Ishikawa (cell line): ENCODE measurements at regions not wholly inside any gene's neighbourhood (a gene's known extent, or its start where the extent isn't known, plus 50 kb on each side); places are given as distances from the start of the nearest gene placed in this dataset.

Experiments used
- CEBPB ChIP-seq: IDR thresholded peaks from 2 replicates; pipeline ENCODE4 v1.6.1; 2012
- CREB1 ChIP-seq: IDR thresholded peaks from 2 replicates; pipeline ENCODE4 v1.6.1; 2012; ENCODE audit warnings: low read depth
- EGR1 ChIP-seq: IDR thresholded peaks from 2 replicates; pipeline ENCODE4 v1.6.1; 2012
- EP300 ChIP-seq: IDR thresholded peaks from 2 replicates; pipeline ENCODE4 v1.6.1; 2012; ENCODE audit warnings: borderline replicate concordance
- FOXM1 ChIP-seq: IDR thresholded peaks from 2 replicates; pipeline ENCODE4 v1.6.1; 2012; ENCODE audit warnings: low read depth, borderline replicate concordance
- MAX ChIP-seq: IDR thresholded peaks from 2 replicates; pipeline ENCODE4 v1.6.1; 2012
- NFIC ChIP-seq: IDR thresholded peaks from 2 replicates; pipeline ENCODE4 v1.6.1; 2012
- RAD21 ChIP-seq: IDR thresholded peaks from 2 replicates; pipeline ENCODE4 v1.6.1; 2012; ENCODE audit warnings: low read depth
- TAF1 ChIP-seq: IDR thresholded peaks from 2 replicates; pipeline ENCODE4 v1.6.1; 2012; ENCODE audit warnings: low read depth, mild to moderate bottlenecking
- TCF12 ChIP-seq: IDR thresholded peaks from 2 replicates; pipeline ENCODE4 v1.6.1; 2012; ENCODE audit warnings: low read depth
- TEAD4 ChIP-seq: IDR thresholded peaks from 2 replicates; pipeline ENCODE4 v1.6.1; 2012
- USF1 ChIP-seq: IDR thresholded peaks from 2 replicates; pipeline ENCODE4 v1.6.1; 2012
- YY1 ChIP-seq: IDR thresholded peaks from 2 replicates; pipeline ENCODE4 v1.6.1; 2012; ENCODE audit warnings: low read depth
- ZBTB7A ChIP-seq: IDR thresholded peaks from 2 replicates; pipeline ENCODE4 v1.6.1; 2012; ENCODE audit warnings: low read depth
- TF ChIP-seq, protein P1 (sequence below): IDR thresholded peaks from 2 replicates; pipeline ENCODE4 v1.6.1; 2012; ENCODE audit warnings: low read depth, mild to moderate bottlenecking

- TF ChIP-seq TEAD4 (no peak), TCF12 (no peak), CEBPB (no peak), CREB1 (no peak), NFIC (no peak), EGR1 (no peak), MAX (no peak), FOXM1 (no peak), TAF1 (no peak), YY1 (no peak), RAD21 (no peak), USF1 (no peak), EP300 (no peak), ZBTB7A (no peak)
- TF ChIP-seq, protein P1, sequence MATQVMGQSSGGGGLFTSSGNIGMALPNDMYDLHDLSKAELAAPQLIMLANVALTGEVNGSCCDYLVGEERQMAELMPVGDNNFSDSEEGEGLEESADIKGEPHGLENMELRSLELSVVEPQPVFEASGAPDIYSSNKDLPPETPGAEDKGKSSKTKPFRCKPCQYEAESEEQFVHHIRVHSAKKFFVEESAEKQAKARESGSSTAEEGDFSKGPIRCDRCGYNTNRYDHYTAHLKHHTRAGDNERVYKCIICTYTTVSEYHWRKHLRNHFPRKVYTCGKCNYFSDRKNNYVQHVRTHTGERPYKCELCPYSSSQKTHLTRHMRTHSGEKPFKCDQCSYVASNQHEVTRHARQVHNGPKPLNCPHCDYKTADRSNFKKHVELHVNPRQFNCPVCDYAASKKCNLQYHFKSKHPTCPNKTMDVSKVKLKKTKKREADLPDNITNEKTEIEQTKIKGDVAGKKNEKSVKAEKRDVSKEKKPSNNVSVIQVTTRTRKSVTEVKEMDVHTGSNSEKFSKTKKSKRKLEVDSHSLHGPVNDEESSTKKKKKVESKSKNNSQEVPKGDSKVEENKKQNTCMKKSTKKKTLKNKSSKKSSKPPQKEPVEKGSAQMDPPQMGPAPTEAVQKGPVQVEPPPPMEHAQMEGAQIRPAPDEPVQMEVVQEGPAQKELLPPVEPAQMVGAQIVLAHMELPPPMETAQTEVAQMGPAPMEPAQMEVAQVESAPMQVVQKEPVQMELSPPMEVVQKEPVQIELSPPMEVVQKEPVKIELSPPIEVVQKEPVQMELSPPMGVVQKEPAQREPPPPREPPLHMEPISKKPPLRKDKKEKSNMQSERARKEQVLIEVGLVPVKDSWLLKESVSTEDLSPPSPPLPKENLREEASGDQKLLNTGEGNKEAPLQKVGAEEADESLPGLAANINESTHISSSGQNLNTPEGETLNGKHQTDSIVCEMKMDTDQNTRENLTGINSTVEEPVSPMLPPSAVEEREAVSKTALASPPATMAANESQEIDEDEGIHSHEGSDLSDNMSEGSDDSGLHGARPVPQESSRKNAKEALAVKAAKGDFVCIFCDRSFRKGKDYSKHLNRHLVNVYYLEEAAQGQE = no peak
Observed at GRCh38 chr7:25319707-25320106, 91.4 kb upstream of the NPVF start.

- no peak for TF ChIP-seq RAD21
- no peak for TF ChIP-seq EGR1
- TF ChIP-seq MAX = no peak
- no peak for TF ChIP-seq FOXM1
Observed at GRCh38 chr7:25320791-25321190, 92.5 kb upstream of the NPVF start.

GRCh38 chr7:25321424-25321823 lies 93.1 kb upstream of the NPVF start:
- TF ChIP-seq YY1 (no peak), TAF1 (no peak), CREB1 (no peak), RAD21 (no peak), EP300 (no peak), USF1 (no peak), ZBTB7A (no peak)
- TF ChIP-seq, protein P1 = no peak

- TF ChIP-seq CEBPB = no peak
- TF ChIP-seq, protein P1 = no peak
- no peak for TF ChIP-seq TCF12
- TF ChIP-seq NFIC = no peak
- TF ChIP-seq MAX = no peak
- no peak for TF ChIP-seq ZBTB7A
- TF ChIP-seq EGR1 = no peak
- no peak for TF ChIP-seq USF1
Observed at GRCh38 chr7:25322473-25322872, 94.2 kb upstream of the NPVF start.
